WTC11 (cell line): ENCODE measurements at regions not wholly inside any gene's neighbourhood (a gene's known extent, or its start where the extent isn't known, plus 50 kb on each side); places are given as distances from the start of the nearest gene placed in this dataset.

ENCODE experiments used
- ATAC-seq: fragments of 200-7000 bp; cut with Tn5 transposase; 2 replicates; pipeline ENCODE4 v1.10.0; 2021; ENCODE audit warnings: mild to moderate bottlenecking, moderate library complexity
- CTCF ChIA-PET: fragments of 300-600 bp; sonication (Branson Sonifier 250); formaldehyde crosslinking; loops from one replicate; lab custom pipeline; 2021; ENCODE audit warnings: antibody characterized with exemption; lab: Charles Lee
- POLR2A ChIA-PET: fragments of 350-600 bp; sonication (Branson Sonifier 250); formaldehyde crosslinking; loops from one replicate; lab custom pipeline; 2021; ENCODE audit warnings: antibody characterized with exemption; lab: Charles Lee
- DNase-seq: peaks from one replicate; pipeline ENCODE4 v3.0.0; 2021; ENCODE audit warnings: low spot score
- H3K27ac Mint-ChIP-seq: 2 replicates; pipeline ENCODE4 v1.8.0; 2021; ENCODE audit warnings: mixed read lengths
- H3K27me3 Mint-ChIP-seq: 2 replicates; pipeline ENCODE4 v1.8.0; 2021; ENCODE audit warnings: low read depth, mild to moderate bottlenecking, moderate library complexity, mixed read lengths
- H3K36me3 Mint-ChIP-seq: 2 replicates; pipeline ENCODE4 v1.8.0; 2021; ENCODE audit warnings: mixed read lengths
- H3K4me1 Mint-ChIP-seq: 2 replicates; pipeline ENCODE4 v1.8.0; 2022; ENCODE audit warnings: mixed read lengths
- H3K4me3 Mint-ChIP-seq: 2 replicates; pipeline ENCODE4 v1.8.0; 2021; ENCODE audit warnings: mild to moderate bottlenecking, moderate library complexity, mixed read lengths
- H3K9me3 Mint-ChIP-seq: 2 replicates; pipeline ENCODE4 v1.8.0; 2021; ENCODE audit warnings: mixed read lengths
- ATF1 ChIP-seq: sonication (generic); formaldehyde crosslinking; IDR thresholded peaks from 2 replicates; pipeline ENCODE4 v1.8.1; 2023; ENCODE audit warnings: mild to moderate bottlenecking, moderate library complexity, missing genetic modification reagents
- CREB1 ChIP-seq: sonication (generic); formaldehyde crosslinking; IDR thresholded peaks from 2 replicates; pipeline ENCODE4 v1.8.0; 2023; ENCODE audit warnings: mild to moderate bottlenecking, missing genetic modification reagents
- EMX1 ChIP-seq: fragments of 250-450 bp; sonication (Bioruptor Pico); IDR thresholded peaks from 2 replicates; pipeline ENCODE4 v1.8.0; 2021; ENCODE audit warnings: mild to moderate bottlenecking
- FOXK1 ChIP-seq: sonication (generic); formaldehyde crosslinking; IDR thresholded peaks from 2 replicates; pipeline ENCODE4 v1.8.0; 2022; ENCODE audit warnings: mild to moderate bottlenecking, moderate library complexity, missing genetic modification reagents
- HMGA2 ChIP-seq: fragments of 250-450 bp; sonication (Bioruptor Pico); IDR thresholded peaks from 2 replicates; pipeline ENCODE4 v1.4.0; 2021; ENCODE audit warnings: mild to moderate bottlenecking, moderate library complexity
- IRF2 ChIP-seq: sonication (generic); formaldehyde crosslinking; IDR thresholded peaks from 2 replicates; pipeline ENCODE4 v1.8.0; 2022; ENCODE audit warnings: low read depth, missing genetic modification reagents, borderline replicate concordance
- MXD4 ChIP-seq: fragments of 250-450 bp; sonication (Bioruptor Pico); IDR thresholded peaks from 2 replicates; pipeline ENCODE4 v1.8.0; 2021; ENCODE audit warnings: mild to moderate bottlenecking, moderate library complexity, borderline replicate concordance
- NFATC4 ChIP-seq: fragments of 250-450 bp; sonication (Bioruptor Pico); IDR thresholded peaks from 2 replicates; pipeline ENCODE4 v1.9.0; 2021; ENCODE audit warnings: mild to moderate bottlenecking
- NFYB ChIP-seq: sonication (generic); formaldehyde crosslinking; conservative IDR thresholded peaks from 2 replicates; pipeline ENCODE4 v1.8.0; 2022; ENCODE audit warnings: low read depth, missing genetic modification reagents
- NR3C1 ChIP-seq: sonication (generic); formaldehyde crosslinking; conservative IDR thresholded peaks from 2 replicates; pipeline ENCODE4 v1.8.1; 2023; ENCODE audit warnings: low read depth, mild to moderate bottlenecking, missing genetic modification reagents
- SMAD3 ChIP-seq: sonication (generic); formaldehyde crosslinking; IDR thresholded peaks from 2 replicates; pipeline ENCODE4 v1.8.0; 2022; ENCODE audit warnings: missing genetic modification reagents, mild to moderate bottlenecking, borderline replicate concordance
- TEAD1 ChIP-seq: sonication (generic); formaldehyde crosslinking; IDR thresholded peaks from 2 replicates; pipeline ENCODE4 v1.8.0; 2022; ENCODE audit warnings: mild to moderate bottlenecking, missing genetic modification reagents
- ZNF232 ChIP-seq: sonication (generic); formaldehyde crosslinking; IDR thresholded peaks from 2 replicates; pipeline ENCODE4 v1.8.0; 2022; ENCODE audit warnings: mild to moderate bottlenecking, missing genetic modification reagents
- ZNF317 ChIP-seq: sonication (generic); formaldehyde crosslinking; IDR thresholded peaks from 2 replicates; pipeline ENCODE4 v1.8.1; 2023; ENCODE audit warnings: low read depth, mild to moderate bottlenecking, moderate library complexity, missing genetic modification reagents, borderline replicate concordance
- ZNF416 ChIP-seq: fragments of 250-450 bp; sonication (Bioruptor Pico); IDR thresholded peaks from 2 replicates; pipeline ENCODE4 v1.9.0; 2021; ENCODE audit warnings: mild to moderate bottlenecking, inconsistent platforms
- TF ChIP-seq, protein P1 (sequence below): sonication (generic); formaldehyde crosslinking; IDR thresholded peaks from 2 replicates; pipeline ENCODE4 v1.8.0; 2023; ENCODE audit warnings: missing genetic modification reagents, mild to moderate bottlenecking, borderline replicate concordance
- TF ChIP-seq, protein P2 (sequence below): sonication (generic); formaldehyde crosslinking; IDR thresholded peaks from 2 replicates; pipeline ENCODE4 v1.8.1; 2023; ENCODE audit warnings: mild to moderate bottlenecking, missing genetic modification reagents, borderline replicate concordance
- TF ChIP-seq, protein P3 (sequence below): sonication (generic); formaldehyde crosslinking; IDR thresholded peaks from 2 replicates; pipeline ENCODE4 v1.8.1; 2022; ENCODE audit warnings: missing genetic modification reagents, borderline replicate concordance
- TF ChIP-seq, protein P4 (sequence below): sonication (generic); formaldehyde crosslinking; IDR thresholded peaks from 2 replicates; pipeline ENCODE4 v1.8.0; 2023; ENCODE audit warnings: mild to moderate bottlenecking, missing genetic modification reagents
- TF ChIP-seq, protein P5 (sequence below): sonication (generic); formaldehyde crosslinking; conservative IDR thresholded peaks from 2 replicates; pipeline ENCODE4 v1.8.1; 2022; ENCODE audit warnings: mild to moderate bottlenecking, missing genetic modification reagents

DNA sequence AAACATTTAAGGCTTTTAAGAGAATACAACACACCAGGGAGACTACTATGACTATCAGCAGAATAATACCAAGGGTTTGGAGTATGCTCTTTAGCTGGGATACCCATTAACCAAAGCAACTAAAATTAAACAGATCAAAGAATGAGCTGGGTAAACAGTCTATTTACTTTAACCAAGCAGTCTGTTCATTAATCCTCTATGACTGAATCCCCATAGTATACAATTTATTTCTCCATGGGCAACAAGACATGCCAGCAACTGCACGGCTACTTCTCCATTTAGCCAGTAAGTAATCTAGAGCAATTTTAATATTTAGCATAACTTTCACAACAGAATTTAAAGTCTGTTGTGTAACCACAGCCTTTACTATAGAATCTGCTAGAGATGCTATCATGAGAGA is 77.6 kb downstream of the CDO1 start:
- peaks cover 54% of the 10 kb centered on the region for H3K4me1 Mint-ChIP-seq
- no peak for TF ChIP-seq ATF1 (CRISPR knock-in tag)
- TF ChIP-seq NR3C1 (CRISPR knock-in tag): no peak
- no peak for TF ChIP-seq NFYB (CRISPR knock-in tag)
- no peak for TF ChIP-seq SMAD3 (CRISPR knock-in tag)
- TF ChIP-seq, protein P1, sequence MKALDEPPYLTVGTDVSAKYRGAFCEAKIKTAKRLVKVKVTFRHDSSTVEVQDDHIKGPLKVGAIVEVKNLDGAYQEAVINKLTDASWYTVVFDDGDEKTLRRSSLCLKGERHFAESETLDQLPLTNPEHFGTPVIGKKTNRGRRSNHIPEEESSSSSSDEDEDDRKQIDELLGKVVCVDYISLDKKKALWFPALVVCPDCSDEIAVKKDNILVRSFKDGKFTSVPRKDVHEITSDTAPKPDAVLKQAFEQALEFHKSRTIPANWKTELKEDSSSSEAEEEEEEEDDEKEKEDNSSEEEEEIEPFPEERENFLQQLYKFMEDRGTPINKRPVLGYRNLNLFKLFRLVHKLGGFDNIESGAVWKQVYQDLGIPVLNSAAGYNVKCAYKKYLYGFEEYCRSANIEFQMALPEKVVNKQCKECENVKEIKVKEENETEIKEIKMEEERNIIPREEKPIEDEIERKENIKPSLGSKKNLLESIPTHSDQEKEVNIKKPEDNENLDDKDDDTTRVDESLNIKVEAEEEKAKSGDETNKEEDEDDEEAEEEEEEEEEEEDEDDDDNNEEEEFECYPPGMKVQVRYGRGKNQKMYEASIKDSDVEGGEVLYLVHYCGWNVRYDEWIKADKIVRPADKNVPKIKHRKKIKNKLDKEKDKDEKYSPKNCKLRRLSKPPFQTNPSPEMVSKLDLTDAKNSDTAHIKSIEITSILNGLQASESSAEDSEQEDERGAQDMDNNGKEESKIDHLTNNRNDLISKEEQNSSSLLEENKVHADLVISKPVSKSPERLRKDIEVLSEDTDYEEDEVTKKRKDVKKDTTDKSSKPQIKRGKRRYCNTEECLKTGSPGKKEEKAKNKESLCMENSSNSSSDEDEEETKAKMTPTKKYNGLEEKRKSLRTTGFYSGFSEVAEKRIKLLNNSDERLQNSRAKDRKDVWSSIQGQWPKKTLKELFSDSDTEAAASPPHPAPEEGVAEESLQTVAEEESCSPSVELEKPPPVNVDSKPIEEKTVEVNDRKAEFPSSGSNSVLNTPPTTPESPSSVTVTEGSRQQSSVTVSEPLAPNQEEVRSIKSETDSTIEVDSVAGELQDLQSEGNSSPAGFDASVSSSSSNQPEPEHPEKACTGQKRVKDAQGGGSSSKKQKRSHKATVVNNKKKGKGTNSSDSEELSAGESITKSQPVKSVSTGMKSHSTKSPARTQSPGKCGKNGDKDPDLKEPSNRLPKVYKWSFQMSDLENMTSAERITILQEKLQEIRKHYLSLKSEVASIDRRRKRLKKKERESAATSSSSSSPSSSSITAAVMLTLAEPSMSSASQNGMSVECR: no peak
- TF ChIP-seq, protein P2, sequence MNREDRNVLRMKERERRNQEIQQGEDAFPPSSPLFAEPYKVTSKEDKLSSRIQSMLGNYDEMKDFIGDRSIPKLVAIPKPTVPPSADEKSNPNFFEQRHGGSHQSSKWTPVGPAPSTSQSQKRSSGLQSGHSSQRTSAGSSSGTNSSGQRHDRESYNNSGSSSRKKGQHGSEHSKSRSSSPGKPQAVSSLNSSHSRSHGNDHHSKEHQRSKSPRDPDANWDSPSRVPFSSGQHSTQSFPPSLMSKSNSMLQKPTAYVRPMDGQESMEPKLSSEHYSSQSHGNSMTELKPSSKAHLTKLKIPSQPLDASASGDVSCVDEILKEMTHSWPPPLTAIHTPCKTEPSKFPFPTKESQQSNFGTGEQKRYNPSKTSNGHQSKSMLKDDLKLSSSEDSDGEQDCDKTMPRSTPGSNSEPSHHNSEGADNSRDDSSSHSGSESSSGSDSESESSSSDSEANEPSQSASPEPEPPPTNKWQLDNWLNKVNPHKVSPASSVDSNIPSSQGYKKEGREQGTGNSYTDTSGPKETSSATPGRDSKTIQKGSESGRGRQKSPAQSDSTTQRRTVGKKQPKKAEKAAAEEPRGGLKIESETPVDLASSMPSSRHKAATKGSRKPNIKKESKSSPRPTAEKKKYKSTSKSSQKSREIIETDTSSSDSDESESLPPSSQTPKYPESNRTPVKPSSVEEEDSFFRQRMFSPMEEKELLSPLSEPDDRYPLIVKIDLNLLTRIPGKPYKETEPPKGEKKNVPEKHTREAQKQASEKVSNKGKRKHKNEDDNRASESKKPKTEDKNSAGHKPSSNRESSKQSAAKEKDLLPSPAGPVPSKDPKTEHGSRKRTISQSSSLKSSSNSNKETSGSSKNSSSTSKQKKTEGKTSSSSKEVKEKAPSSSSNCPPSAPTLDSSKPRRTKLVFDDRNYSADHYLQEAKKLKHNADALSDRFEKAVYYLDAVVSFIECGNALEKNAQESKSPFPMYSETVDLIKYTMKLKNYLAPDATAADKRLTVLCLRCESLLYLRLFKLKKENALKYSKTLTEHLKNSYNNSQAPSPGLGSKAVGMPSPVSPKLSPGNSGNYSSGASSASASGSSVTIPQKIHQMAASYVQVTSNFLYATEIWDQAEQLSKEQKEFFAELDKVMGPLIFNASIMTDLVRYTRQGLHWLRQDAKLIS: no peak
- no peak for TF ChIP-seq FOXK1 (CRISPR knock-in tag)
- no peak for TF ChIP-seq EMX1 (CRISPR knock-in tag)
- no peak for TF ChIP-seq ZNF232 (CRISPR knock-in tag)
- TF ChIP-seq CREB1 (CRISPR knock-in tag): no peak
- TF ChIP-seq ZNF317: no peak
- H3K36me3 Mint-ChIP-seq: peaks cover 23% of the 10 kb centered on the region
- peak overlapping the region; percentile 55; the same call in 1 of the 2 replicates for H3K27ac Mint-ChIP-seq
- DNase-seq (no peak), ATAC-seq (no peak)
- ChIA-PET POLR2A (no interaction called here), CTCF (interaction anchor here (0.9 kb wide), 1 partner anchor 28 kb away, joined by 3 read pairs; no protein-coding TSS in a partner anchor)
- no peaks in the 10 kb centered on the region; the same call in 1 of the 2 replicates for H3K27me3 Mint-ChIP-seq
- peaks cover 40% of the 10 kb centered on the region for H3K9me3 Mint-ChIP-seq
- H3K4me3 Mint-ChIP-seq: no peak overlapping the region

DNA sequence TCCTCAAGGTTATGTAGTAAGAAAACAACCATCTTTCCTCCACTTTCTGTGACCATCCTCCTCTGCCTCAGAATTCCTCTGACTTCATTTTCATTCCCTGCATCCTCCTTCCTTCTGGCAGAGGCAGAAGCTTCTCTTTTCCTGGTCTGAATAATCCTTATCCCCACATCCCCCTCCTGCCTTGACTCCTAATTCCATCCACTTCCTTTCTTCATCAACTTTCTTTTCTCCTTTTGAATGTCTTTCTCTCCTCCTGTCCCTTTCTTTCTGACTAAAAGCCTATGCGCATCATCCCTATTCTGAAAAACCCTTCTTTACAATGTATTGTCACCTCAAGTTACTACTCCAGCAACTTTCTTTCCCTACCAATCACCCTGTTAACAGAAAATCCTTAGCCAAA is 79.0 kb downstream of the CDO1 start:
- H3K4me3 Mint-ChIP-seq: peak overlapping the region; percentile 41
- H3K4me1 Mint-ChIP-seq: peaks cover 66% of the 10 kb centered on the region
- DNase-seq (no peak), ATAC-seq (peak; percentile 69)
- peak overlapping the region; percentile 90 for H3K27ac Mint-ChIP-seq
- CTCF ChIA-PET: interaction anchor here (1.2 kb wide), 1 partner anchor 13 kb away, joined by 3 read pairs; no protein-coding TSS in a partner anchor
- H3K27me3 Mint-ChIP-seq: no peaks in the 10 kb centered on the region; the same call in 1 of the 2 replicates
- H3K36me3 Mint-ChIP-seq: peaks cover 17% of the 10 kb centered on the region
- H3K9me3 Mint-ChIP-seq: peaks cover 26% of the 10 kb centered on the region
- POLR2A ChIA-PET: no interaction called here
- TF ChIP-seq HMGA2 (no peak), TEAD1 (CRISPR knock-in tag) (0 out of 2 replicates have a peak, but pooled peaks have one; percentile 20), NFATC4 (CRISPR knock-in tag) (no peak), MXD4 (CRISPR knock-in tag) (no peak)
- TF ChIP-seq, all 79 proteins: peak for 1

DNA sequence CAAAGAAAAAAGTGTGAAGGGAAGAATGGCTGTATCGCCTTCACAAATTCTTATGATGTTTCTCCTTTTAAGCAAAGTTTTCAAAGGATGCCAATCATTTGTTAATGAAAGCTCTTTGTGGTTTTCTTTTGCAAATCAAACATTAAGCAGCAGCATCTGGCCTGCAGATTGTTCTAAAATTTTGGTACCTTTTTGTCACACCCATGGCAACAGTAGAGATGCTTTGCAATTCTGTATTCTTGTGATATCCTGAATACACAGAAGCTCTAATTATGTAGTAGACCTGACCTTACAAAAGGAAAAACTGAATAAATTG is 79.8 kb downstream of the CDO1 start:
- peak overlapping the region; percentile 81; the same call in 1 of the 2 replicates for H3K27ac Mint-ChIP-seq
- peaks cover 21% of the 10 kb centered on the region for H3K9me3 Mint-ChIP-seq
- POLR2A ChIA-PET: no interaction called here
- peak overlapping the region; percentile 25; the same call in 1 of the 2 replicates for H3K4me3 Mint-ChIP-seq
- DNase-seq (no peak), ATAC-seq (no peak)
- H3K27me3 Mint-ChIP-seq: no peaks in the 10 kb centered on the region; the same call in 1 of the 2 replicates
- H3K36me3 Mint-ChIP-seq: peaks cover 14% of the 10 kb centered on the region
- CTCF ChIA-PET: interaction anchor here (0.8 to 1.2 kb wide), 2 partner anchors 14 to 32 kb away, joined by 3 to 4 read pairs; no protein-coding TSS in a partner anchor
- peaks cover 66% of the 10 kb centered on the region for H3K4me1 Mint-ChIP-seq
- TF ChIP-seq, protein P3, sequence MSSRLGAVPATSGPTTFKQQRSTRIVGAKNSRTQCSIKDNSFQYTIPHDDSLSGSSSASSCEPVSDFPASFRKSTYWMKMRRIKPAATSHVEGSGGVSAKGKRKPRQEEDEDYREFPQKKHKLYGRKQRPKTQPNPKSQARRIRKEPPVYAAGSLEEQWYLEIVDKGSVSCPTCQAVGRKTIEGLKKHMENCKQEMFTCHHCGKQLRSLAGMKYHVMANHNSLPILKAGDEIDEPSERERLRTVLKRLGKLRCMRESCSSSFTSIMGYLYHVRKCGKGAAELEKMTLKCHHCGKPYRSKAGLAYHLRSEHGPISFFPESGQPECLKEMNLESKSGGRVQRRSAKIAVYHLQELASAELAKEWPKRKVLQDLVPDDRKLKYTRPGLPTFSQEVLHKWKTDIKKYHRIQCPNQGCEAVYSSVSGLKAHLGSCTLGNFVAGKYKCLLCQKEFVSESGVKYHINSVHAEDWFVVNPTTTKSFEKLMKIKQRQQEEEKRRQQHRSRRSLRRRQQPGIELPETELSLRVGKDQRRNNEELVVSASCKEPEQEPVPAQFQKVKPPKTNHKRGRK (CRISPR knock-in tag): no peak
- TF ChIP-seq, protein P4, sequence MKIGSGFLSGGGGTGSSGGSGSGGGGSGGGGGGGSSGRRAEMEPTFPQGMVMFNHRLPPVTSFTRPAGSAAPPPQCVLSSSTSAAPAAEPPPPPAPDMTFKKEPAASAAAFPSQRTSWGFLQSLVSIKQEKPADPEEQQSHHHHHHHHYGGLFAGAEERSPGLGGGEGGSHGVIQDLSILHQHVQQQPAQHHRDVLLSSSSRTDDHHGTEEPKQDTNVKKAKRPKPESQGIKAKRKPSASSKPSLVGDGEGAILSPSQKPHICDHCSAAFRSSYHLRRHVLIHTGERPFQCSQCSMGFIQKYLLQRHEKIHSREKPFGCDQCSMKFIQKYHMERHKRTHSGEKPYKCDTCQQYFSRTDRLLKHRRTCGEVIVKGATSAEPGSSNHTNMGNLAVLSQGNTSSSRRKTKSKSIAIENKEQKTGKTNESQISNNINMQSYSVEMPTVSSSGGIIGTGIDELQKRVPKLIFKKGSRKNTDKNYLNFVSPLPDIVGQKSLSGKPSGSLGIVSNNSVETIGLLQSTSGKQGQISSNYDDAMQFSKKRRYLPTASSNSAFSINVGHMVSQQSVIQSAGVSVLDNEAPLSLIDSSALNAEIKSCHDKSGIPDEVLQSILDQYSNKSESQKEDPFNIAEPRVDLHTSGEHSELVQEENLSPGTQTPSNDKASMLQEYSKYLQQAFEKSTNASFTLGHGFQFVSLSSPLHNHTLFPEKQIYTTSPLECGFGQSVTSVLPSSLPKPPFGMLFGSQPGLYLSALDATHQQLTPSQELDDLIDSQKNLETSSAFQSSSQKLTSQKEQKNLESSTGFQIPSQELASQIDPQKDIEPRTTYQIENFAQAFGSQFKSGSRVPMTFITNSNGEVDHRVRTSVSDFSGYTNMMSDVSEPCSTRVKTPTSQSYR (CRISPR knock-in tag): no peak
- TF ChIP-seq IRF2 (CRISPR knock-in tag) (no peak), ZNF416 (no peak), CREB1 (CRISPR knock-in tag) (no peak)
- TF ChIP-seq, protein P5, sequence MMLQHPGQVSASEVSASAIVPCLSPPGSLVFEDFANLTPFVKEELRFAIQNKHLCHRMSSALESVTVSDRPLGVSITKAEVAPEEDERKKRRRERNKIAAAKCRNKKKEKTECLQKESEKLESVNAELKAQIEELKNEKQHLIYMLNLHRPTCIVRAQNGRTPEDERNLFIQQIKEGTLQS (CRISPR knock-in tag): no peak
